ENCODE measurements at regions not wholly inside any gene's neighbourhood (a gene's known extent, or its start where the extent isn't known, plus 50 kb on each side); places are given as distances from the start of the nearest gene placed in this dataset.
"Not testable (repeated sequence)": the region's sequence is repeated elsewhere in the genome, so short reads cannot be mapped to it uniquely, and the experiment has no call there.

- no peaks in the 10 kb centered on the region for H3K36me3 ChIP-seq
- no peak for ATAC-seq
- no peak overlapping the region for H3K27ac ChIP-seq
- H3K4me1 ChIP-seq, result no peaks in the 10 kb centered on the region
- no peak overlapping the region for H3K4me3 ChIP-seq
- no peaks in the 10 kb centered on the region for H3K27me3 ChIP-seq
- no peaks in the 10 kb centered on the region for H3K9me3 ChIP-seq
- DNase-seq, result no peak
- TF ChIP-seq CTCF (IDR thresholded peaks at IDR 0.05 in 4 of 5, conservative IDR thresholded peaks at IDR 0.05 in 1 of 5) (no peak), POLR2A (IDR thresholded peaks at IDR 0.05) (no peak)
- intact Hi-C loops (cut with DNase I; ENCODE audit: low total_unique reads) (no loop called here), in situ Hi-C loops (cut with MboI; ENCODE audit: low sequenced_read_pairs in 4 of 4) (no loop called here)
Measured at GRCh38 chr4:102404431-102404969, 59.2 kb upstream of the SLC39A8 start.

- Histone ChIP-seq H3K27ac (no peak overlapping the region), H3K4me3 (no peak overlapping the region), H3K4me1 (no peaks in the 10 kb centered on the region), H3K27me3 (no peaks in the 10 kb centered on the region), H3K36me3 (no peaks in the 10 kb centered on the region), H3K9me3 (no peaks in the 10 kb centered on the region)
- ATAC-seq (no peak), DNase-seq (no peak)
- intact Hi-C loops (cut with DNase I; ENCODE audit: low total_unique reads), result no loop called here
- in situ Hi-C loops (cut with MboI; ENCODE audit: low sequenced_read_pairs in 4 of 4), result no loop called here
- no peak for TF ChIP-seq CTCF (IDR thresholded peaks at IDR 0.05 in 4 of 5, conservative IDR thresholded peaks at IDR 0.05 in 1 of 5)
- no peak for TF ChIP-seq POLR2A (IDR thresholded peaks at IDR 0.05)
Measured at GRCh38 chr4:102405821-102406401, 60.6 kb upstream of the SLC39A8 start.

GRCh38 chr4:102410884-102411283 lies 65.6 kb upstream of the SLC39A8 start:
- H3K27me3 ChIP-seq; H3K27ac ChIP-seq; H3K36me3 ChIP-seq; intact Hi-C loops (cut with DNase I; ENCODE audit: low total_unique reads); H3K9me3 ChIP-seq; H3K4me1 ChIP-seq; ATAC-seq; H3K4me3 ChIP-seq; in situ Hi-C loops (cut with MboI; ENCODE audit: low sequenced_read_pairs in 4 of 4); DNase-seq: not testable (repeated sequence)

- Histone ChIP-seq H3K36me3 (no peaks in the 10 kb centered on the region), H3K27me3 (no peaks in the 10 kb centered on the region), H3K27ac (no peak overlapping the region), H3K4me3 (no peak overlapping the region), H3K9me3 (no peaks in the 10 kb centered on the region), H3K4me1 (no peaks in the 10 kb centered on the region)
- no peak for TF ChIP-seq POLR2A (IDR thresholded peaks at IDR 0.05)
- no peak for TF ChIP-seq CTCF (IDR thresholded peaks at IDR 0.05 in 4 of 5, conservative IDR thresholded peaks at IDR 0.05 in 1 of 5)
- no peak for DNase-seq
- in situ Hi-C loops (cut with MboI; ENCODE audit: low sequenced_read_pairs in 4 of 4) (no loop called here), intact Hi-C loops (cut with DNase I; ENCODE audit: low total_unique reads) (no loop called here)
- no peak for ATAC-seq
Measured at GRCh38 chr4:102411408-102411807, 66.1 kb upstream of the SLC39A8 start.

GRCh38 chr4:102416765-102417164 lies 71.5 kb upstream of the SLC39A8 start:
- no peaks in the 10 kb centered on the region for H3K4me1 ChIP-seq
- no peaks in the 10 kb centered on the region for H3K9me3 ChIP-seq
- no peak overlapping the region for H3K27ac ChIP-seq
- ATAC-seq (no peak), DNase-seq (no peak)
- in situ Hi-C loops (cut with MboI; ENCODE audit: low sequenced_read_pairs in 4 of 4), result no loop called here
- no peaks in the 10 kb centered on the region for H3K27me3 ChIP-seq
- TF ChIP-seq POLR2A (IDR thresholded peaks at IDR 0.05), result no peak
- no peak for TF ChIP-seq CTCF (IDR thresholded peaks at IDR 0.05 in 4 of 5, conservative IDR thresholded peaks at IDR 0.05 in 1 of 5)
- intact Hi-C loops (cut with DNase I; ENCODE audit: low total_unique reads), result no loop called here
- no peaks in the 10 kb centered on the region for H3K36me3 ChIP-seq
- H3K4me3 ChIP-seq, result no peak overlapping the region
